T-helper 17 cell (primary cell): ENCODE measurements at regions not wholly inside any gene's neighbourhood (a gene's known extent, or its start where the extent isn't known, plus 50 kb on each side); places are given as distances from the start of the nearest gene placed in this dataset.

Experiments
- ATAC-seq: fragments of 150-1000 bp; cut with Tn5 transposase; 2 replicates; pipeline ENCODE4 v1.10.0; 2021; ENCODE audit warnings: mild to moderate bottlenecking, moderate library complexity
- DNase-seq, 3 donors: peaks; one replicate each; pipeline versions ENCODE4 v3.0.0 to v3.0.0-alpha.2; 2020 to 2021
- H3K9me3 ChIP-seq: one replicate; pipeline ENCODE4 v1.7.0; 2013; ENCODE audit warnings: low read length, mild to moderate bottlenecking; ENCODE audit not compliant: control insufficient read depth, poor library complexity, severe bottlenecking
- H3K27ac Mint-ChIP-seq: one replicate; pipeline ENCODE4 v1.8.0; 2022; ENCODE audit warnings: mild to moderate bottlenecking, moderate library complexity, mixed read lengths
- H3K27me3 Mint-ChIP-seq: one replicate; pipeline ENCODE4 v1.8.0; 2022; ENCODE audit warnings: mixed read lengths
- H3K36me3 Mint-ChIP-seq: one replicate; pipeline ENCODE4 v1.8.0; 2022; ENCODE audit warnings: low read depth, mixed read lengths
- H3K4me1 Mint-ChIP-seq: one replicate; pipeline ENCODE4 v1.8.0; 2022; ENCODE audit warnings: mild to moderate bottlenecking, mixed read lengths
- H3K4me3 Mint-ChIP-seq: one replicate; pipeline ENCODE4 v1.8.0; 2022; ENCODE audit warnings: mild to moderate bottlenecking, moderate library complexity, mixed read lengths

DNA sequence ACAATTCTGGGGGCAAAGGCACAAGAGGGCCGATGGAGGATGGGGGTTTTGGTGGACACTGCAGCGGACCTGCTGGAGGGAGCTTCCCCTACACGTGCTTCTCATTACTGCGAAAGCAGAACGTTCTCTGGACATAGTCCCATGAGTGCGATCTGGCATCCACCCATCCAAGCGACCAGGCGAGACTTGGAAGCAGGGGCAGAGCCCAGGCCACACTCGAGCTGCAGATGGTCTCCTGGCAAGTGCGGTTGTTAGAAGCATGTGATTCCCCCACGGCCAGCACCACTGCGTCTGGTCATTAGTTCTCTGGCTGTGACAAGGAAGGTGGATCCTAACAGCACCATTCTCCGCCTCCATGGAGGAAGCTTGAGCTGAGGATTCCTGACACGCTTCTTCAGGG, 118.4 kb upstream of the TCERG1L start:
- Mint-ChIP-seq H3K36me3 (peaks cover 2% of the 10 kb centered on the region), H3K27me3 (peaks cover 21% of the 10 kb centered on the region), H3K4me1 (no peaks in the 10 kb centered on the region), H3K27ac (no peak overlapping the region), H3K4me3 (no peak overlapping the region)
- ATAC-seq = no peak
- no peaks in the 10 kb centered on the region for H3K9me3 ChIP-seq
- DNase-seq = no peak

DNA sequence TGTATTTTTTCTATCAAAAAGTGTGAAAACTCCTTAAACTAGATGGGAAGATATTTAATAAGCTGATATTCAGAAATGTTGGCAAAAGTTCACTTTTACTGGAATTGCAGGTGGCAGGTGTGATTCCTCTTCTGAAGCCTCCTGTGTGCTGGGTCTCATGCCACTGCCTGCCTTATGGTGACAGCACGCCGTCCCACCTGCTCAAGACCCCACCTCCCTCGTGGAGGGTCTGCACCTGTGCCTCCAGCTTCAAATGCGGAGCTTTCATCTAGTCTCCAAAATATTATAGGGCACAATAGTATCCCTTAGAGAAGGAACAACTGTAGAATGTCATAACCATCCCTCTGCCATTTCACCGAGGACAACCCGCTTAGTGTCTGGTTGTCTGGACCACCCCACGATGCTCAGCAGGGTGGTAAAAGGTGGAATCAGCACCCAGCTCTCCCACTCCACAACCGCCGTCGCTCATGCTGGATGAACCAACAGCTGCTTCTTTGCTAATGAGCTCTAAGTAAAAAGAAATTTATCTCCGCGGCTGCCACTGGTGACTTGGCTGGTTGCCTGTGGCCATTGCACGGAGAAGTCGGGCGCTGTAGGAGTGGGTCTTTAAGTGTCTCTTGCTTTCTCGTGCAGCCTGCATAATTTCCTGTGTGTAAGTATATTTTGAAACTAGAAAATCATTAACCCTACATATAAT, 119.3 kb upstream of the TCERG1L start:
- H3K9me3 ChIP-seq = no peaks in the 10 kb centered on the region
- Mint-ChIP-seq H3K27me3 (peaks cover 21% of the 10 kb centered on the region), H3K36me3 (peaks cover 2% of the 10 kb centered on the region), H3K4me3 (no peak overlapping the region), H3K4me1 (no peaks in the 10 kb centered on the region), H3K27ac (no peak overlapping the region)
- no peak for DNase-seq
- no peak for ATAC-seq

DNA sequence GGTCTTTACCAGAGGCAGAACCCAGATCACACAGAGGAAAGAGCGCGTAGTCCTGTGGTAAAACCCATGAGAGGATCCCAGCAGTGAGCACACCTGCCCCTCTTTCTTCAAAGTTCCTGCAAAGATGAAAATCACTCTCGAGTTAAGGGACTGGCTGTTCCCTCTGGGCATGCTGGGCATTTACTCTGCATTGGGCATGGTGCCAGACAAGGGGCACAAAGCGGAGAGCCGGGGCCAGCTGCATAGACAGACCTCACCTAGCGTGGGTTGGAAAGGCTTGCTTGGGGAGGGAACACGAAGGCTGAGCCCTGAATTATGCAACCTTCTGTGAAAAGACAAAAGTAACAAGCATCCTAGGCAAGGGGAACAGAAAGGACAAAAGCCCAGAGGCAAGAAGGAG, 120.0 kb upstream of the TCERG1L start:
- Mint-ChIP-seq H3K27ac (no peak overlapping the region), H3K4me1 (no peaks in the 10 kb centered on the region), H3K27me3 (peaks cover 21% of the 10 kb centered on the region), H3K4me3 (no peak overlapping the region), H3K36me3 (peaks cover 2% of the 10 kb centered on the region)
- ATAC-seq = no peak
- no peaks in the 10 kb centered on the region for H3K9me3 ChIP-seq
- no peak for DNase-seq

DNA sequence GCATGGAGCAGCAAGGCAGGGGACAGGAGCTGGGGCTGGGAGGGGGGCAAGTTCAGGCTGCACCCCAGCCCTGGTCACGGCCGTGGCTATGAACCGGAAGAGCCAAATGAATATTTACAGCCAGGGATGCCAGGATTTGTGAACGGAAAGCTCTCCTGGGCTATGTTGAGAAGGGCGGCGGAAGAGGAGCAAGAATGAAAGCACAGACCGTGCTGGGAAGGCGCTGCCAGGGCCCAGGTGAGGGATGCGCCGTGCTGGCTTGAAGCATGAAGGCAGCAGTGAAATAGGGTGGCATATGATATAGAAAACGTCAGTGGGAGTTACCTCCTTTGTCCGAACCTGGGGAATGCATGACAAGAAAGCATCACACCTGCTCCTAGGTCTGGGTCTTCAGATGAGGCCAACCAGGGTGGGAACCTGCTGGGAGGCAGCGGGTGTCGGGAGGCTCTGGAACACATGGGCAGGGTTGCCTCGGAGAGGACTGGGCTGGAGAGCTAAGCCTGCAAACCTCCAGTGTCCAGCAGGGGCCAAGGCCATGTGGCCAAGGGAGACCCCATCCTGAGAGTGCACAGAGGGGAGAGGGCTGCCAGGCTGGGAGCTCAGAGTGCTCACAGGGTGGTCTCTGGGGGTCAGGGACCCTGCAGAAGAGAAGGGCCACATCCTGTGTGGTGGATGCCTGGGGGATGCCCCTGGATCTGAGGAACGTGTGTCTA, 120.6 kb upstream of the TCERG1L start:
- no peaks in the 10 kb centered on the region for H3K9me3 ChIP-seq
- Mint-ChIP-seq H3K27ac (no peak overlapping the region), H3K4me3 (no peak overlapping the region), H3K36me3 (peaks cover 2% of the 10 kb centered on the region), H3K27me3 (peaks cover 21% of the 10 kb centered on the region), H3K4me1 (no peaks in the 10 kb centered on the region)
- no peak for DNase-seq
- ATAC-seq = no peak

DNA sequence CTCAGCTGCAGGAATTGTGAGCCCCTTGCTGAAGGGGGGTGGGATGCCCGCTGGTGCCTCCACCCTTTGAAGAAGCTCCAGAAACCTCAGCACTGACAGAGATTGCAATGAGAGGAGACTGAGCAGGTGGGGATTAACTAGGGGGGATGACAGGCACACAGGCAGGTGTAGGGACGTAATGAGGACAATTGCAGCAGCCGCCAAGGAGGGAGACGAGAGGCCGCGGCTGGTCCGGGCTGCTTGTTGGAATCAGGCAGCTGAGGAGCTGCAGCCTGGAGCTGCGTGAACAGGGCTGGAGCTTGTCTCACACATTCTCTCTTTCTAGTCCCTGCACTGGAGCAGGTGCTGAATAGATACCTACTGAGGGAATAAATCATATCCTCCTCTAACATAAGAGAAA, 122.0 kb upstream of the TCERG1L start:
- no peak overlapping the region for H3K4me3 Mint-ChIP-seq
- ATAC-seq = no peak
- no peak overlapping the region for H3K27ac Mint-ChIP-seq
- H3K36me3 Mint-ChIP-seq = peaks cover 2% of the 10 kb centered on the region
- peaks cover 21% of the 10 kb centered on the region for H3K27me3 Mint-ChIP-seq
- no peaks in the 10 kb centered on the region for H3K4me1 Mint-ChIP-seq
- DNase-seq = no peak
- H3K9me3 ChIP-seq = no peaks in the 10 kb centered on the region

DNA sequence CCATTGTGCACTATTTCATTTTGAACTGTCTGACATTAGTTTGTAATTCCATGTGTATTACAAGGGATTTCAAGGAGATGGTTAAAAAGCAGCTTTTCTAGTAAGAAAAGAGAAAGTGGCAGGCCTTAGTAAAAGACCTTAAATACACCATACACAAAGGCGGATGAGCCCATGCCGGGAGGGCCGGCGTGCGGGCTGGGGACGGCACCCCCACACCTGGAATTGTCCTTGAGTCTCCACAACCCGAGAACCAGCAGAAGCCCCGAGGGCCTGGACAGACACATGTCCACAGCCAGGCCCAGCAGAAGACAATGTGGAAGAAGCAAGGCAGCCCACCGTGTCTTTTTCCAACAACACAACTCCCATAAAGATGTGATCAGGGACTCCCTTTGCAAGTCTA, 123.7 kb upstream of the TCERG1L start:
- H3K9me3 ChIP-seq = no peaks in the 10 kb centered on the region
- ATAC-seq = no peak
- Mint-ChIP-seq H3K4me3 (no peak overlapping the region), H3K27ac (no peak overlapping the region), H3K36me3 (peaks cover 2% of the 10 kb centered on the region), H3K4me1 (no peaks in the 10 kb centered on the region), H3K27me3 (peaks cover 22% of the 10 kb centered on the region)
- DNase-seq = no peak

DNA sequence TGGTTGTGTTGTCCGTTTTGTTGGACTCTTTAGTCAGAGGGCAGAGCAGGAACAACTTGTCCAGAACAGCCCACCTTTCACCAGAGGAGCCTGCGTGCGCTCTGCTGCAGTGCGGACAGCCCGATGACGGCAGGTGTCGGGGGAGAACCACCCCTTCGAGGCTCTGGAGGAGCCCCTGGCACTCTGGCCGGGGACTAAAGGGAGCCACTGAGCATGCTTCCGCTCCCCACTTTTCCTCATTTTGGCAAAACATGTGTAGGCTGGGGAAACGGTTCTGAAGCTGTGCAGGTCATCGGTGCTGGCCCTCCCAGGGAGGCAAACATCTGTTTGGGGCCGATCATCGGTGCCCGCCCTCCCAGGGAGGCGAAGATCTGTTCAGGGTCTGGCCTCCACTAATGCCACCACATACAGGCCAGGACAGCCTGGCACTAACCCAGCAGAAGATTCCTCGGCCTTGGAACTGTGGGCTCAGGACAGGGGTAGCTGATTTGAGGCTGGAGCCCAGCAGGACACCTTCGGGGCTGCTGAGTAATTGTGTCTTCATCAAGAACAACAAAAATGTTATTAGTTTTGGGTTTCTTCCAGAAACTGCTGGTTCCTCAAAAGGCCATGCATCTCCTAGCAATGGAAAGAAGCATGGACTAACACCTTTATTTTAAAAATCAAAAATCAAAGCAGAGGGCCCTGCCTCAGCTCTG, 124.4 kb upstream of the TCERG1L start:
- Mint-ChIP-seq H3K27me3 (peaks cover 20% of the 10 kb centered on the region), H3K4me1 (no peaks in the 10 kb centered on the region), H3K36me3 (no peaks in the 10 kb centered on the region), H3K27ac (no peak overlapping the region), H3K4me3 (no peak overlapping the region)
- ATAC-seq (no peak), DNase-seq (no peak)
- H3K9me3 ChIP-seq = no peaks in the 10 kb centered on the region

DNA sequence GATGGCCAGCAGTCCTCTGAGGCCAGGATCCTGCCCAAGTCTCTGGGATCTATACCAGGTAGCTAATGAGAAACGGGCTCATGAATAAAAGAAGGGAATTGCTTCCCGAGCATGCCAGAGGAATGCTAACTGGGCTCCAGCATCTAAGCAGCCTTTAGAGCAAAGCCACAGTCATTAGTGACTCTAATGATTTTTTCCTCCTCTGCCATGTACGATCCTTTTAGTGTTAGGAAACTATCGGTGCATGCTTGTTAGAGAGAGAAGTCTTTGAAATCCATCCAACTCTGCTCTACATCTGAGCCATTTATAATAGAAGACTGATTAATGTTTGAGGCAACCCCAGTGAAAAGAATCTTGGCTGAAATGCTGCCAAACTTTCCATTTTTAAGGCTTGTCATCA, 124.9 kb upstream of the TCERG1L start:
- ATAC-seq (no peak), DNase-seq (no peak)
- Mint-ChIP-seq H3K27me3 (peaks cover 21% of the 10 kb centered on the region), H3K4me1 (no peaks in the 10 kb centered on the region), H3K4me3 (no peak overlapping the region), H3K36me3 (no peaks in the 10 kb centered on the region), H3K27ac (no peak overlapping the region)
- H3K9me3 ChIP-seq = no peaks in the 10 kb centered on the region

DNA sequence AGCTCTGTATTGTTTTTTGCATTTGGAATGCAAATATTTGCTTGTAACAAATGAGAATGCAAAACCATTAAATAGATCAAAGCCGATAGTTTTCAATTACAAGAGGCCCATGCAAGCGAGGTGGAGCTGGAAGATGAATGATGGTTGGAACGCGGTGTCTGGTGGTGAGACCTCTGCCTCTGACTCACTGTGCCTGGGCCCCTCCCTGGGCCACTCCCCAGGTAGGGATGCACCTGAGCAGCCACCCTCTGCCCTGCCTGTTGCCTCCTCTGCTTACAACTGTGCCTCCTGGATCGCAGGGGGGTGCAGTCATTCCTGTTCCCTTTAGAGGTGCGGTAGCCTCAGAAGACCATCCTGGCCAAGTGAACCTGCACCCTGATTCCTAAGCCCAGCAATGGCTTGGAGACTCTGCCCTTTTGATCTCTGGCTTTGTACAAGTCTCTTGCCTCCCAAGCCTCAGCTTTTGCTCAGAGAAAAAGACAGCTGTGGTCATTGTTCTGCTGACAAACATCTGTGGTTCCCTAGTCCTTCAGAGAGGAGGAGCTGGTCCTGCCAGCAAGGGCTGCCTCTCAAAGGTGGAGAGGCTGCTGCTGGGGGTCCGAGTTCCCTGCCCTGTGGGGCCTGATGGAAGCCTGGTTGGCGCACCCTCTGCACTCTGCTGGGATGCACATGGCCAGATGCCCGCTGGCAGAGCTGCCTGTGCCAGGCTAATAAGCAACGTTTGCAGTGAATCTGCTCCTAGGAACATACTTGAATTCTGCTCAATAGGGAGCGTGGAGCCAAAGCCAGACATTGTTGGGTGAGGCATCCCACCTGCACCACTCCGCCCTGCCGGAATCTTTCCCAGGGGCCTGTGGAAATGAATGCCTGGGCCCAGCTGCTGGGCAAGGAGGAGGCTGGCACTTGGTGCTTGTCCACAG, 126.3 kb upstream of the TCERG1L start:
- no peaks in the 10 kb centered on the region for H3K4me1 Mint-ChIP-seq
- peaks cover 21% of the 10 kb centered on the region for H3K27me3 Mint-ChIP-seq
- H3K36me3 Mint-ChIP-seq = no peaks in the 10 kb centered on the region
- H3K27ac Mint-ChIP-seq = no peak overlapping the region
- H3K4me3 Mint-ChIP-seq = no peak overlapping the region
- ATAC-seq (no peak), DNase-seq (no peak)
- H3K9me3 ChIP-seq = no peaks in the 10 kb centered on the region

DNA sequence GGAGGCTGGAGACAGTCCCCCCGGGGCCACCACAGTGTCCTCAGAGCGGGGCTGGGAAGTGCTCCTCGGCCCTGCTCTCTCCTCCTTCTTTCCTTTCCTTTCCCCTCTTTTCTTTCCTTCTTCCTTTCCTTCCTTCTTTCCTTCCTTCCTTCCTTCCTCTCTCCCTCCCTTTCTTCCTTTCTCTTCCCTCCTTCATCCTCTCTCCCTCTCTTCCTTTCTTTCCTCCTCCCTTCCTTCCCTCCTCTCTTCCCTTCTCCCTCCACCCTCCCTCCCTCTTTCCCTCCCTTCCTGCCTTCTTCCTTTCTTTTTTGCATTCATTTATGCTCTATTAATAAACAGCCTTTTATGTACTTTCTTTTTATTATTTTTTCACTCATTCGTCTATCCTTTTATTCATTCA, 127.1 kb upstream of the TCERG1L start:
- no peaks in the 10 kb centered on the region for H3K9me3 ChIP-seq
- H3K27me3 Mint-ChIP-seq = peaks cover 21% of the 10 kb centered on the region
- H3K4me1 Mint-ChIP-seq = no peaks in the 10 kb centered on the region
- DNase-seq (no peak), ATAC-seq (no peak)
- H3K27ac Mint-ChIP-seq = no peak overlapping the region
- no peak overlapping the region for H3K4me3 Mint-ChIP-seq
- no peaks in the 10 kb centered on the region for H3K36me3 Mint-ChIP-seq

DNA sequence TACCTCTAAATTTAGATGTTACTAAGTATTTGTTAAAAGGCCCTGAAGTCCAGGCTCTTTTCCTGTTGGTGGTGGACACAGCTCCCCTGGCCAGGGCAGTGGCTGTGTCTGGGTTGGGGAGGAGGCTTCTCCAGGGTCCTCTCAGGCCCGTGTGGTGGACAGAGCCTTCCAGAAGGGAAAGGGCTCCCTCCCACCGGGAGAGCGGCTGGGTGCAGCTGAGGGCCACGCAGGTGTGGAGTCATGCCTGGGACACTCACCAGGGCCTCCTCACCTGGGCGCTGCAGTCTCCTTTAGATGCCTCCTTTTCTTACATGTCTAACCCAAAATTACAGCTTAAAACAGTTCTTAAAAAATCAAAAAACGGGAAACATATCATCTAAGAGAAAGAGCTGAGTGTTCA, 128.2 kb upstream of the TCERG1L start:
- Mint-ChIP-seq H3K4me1 (no peaks in the 10 kb centered on the region), H3K27me3 (peaks cover 21% of the 10 kb centered on the region), H3K36me3 (no peaks in the 10 kb centered on the region), H3K27ac (no peak overlapping the region), H3K4me3 (no peak overlapping the region)
- DNase-seq (no peak), ATAC-seq (no peak)
- H3K9me3 ChIP-seq = no peaks in the 10 kb centered on the region

DNA sequence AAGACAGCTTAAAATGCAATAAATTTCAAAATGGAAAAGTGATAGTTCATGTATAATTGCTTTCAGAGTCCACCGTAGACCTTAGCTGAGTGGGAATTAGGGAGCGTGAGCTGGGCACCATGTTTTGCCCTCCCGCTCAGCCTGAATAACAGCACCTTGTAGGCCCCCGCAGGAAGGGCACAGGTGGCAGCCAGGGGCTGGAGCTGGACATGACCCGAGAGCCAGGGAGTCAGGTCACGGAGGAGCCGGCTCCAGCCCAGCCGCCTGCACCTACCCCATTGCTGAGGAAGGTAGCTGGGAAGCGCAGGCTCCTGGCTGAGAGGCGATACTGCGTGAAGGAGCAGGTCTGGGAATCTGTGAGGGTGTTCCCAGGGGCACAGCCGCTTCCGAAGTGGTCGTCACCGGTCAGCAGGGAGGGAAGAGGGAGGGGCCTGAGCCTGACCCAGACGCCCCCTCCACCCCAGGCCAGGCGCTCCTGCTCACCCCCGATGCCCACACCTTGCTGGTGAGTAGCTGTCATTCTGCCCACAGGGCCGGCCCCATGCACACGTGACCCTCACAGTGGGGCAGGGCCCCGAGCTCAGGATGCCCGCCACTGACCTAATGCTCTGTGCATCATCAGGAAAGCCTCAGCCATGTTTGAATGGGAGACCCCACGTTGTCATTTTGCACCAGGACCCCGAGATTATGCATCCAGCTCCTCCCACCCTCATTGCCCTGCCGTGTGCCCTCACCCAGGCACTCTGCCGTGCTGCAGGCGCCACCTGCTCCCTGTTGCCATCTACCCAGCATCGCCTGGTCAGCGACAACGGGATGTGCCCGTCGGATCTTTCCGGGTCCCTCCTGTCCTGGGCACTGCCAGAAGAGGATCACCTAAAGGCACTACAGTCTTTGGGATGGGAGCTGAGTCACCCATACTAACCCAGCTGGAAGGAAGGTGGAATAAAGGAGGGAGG, 129.2 kb upstream of the TCERG1L start:
- no peak for ATAC-seq
- H3K27me3 Mint-ChIP-seq = peaks cover 21% of the 10 kb centered on the region
- H3K4me1 Mint-ChIP-seq = no peaks in the 10 kb centered on the region

More for the DNA sequence above, 129.2 kb upstream of the TCERG1L start:
- no peak for DNase-seq
- H3K36me3 Mint-ChIP-seq = no peaks in the 10 kb centered on the region
- H3K9me3 ChIP-seq = no peaks in the 10 kb centered on the region
- H3K4me3 Mint-ChIP-seq = no peak overlapping the region
- no peak overlapping the region for H3K27ac Mint-ChIP-seq
